HCT116 (cell line): ENCODE measurements at regions not wholly inside any gene's neighbourhood (a gene's known extent, or its start where the extent isn't known, plus 50 kb on each side); places are given as distances from the start of the nearest gene placed in this dataset.

Experiments used
- ATAC-seq: fragments of 200-7000 bp; cut with Tn5 transposase; 2 replicates; pipeline ENCODE4 v1.9.1; 2020; ENCODE audit warnings: mild to moderate bottlenecking, moderate library complexity
- BruUV-seq: library from RNA; stranded (reverse); fragments of 400-500 nt; replicated peaks from 2 replicates; lab custom pipeline; 2021; lab: Mats Ljungman, UMichigan
- CTCF ChIA-PET: fragments of 300-600 bp; sonication (Branson Sonifier 250); formaldehyde crosslinking; loops from one replicate; lab custom pipeline; 2021; ENCODE audit warnings: antibody characterized with exemption; lab: Charles Lee
- POLR2A ChIA-PET: fragments of 300-600, 350-600 bp; sonication (Branson Sonifier 250); formaldehyde crosslinking; loops from one replicate; lab custom pipeline; 2021; ENCODE audit warnings: antibody characterized with exemption; lab: Charles Lee
- RAD21 ChIA-PET, 2 experiments: fragments of 300-600 bp; sonication (Branson Sonifier 250); formaldehyde crosslinking; loops; one replicate each; lab custom pipeline; 2023; ENCODE audit warnings: low total read pairs in 2 of 2; ENCODE audit not compliant: uncharacterized antibody in 2 of 2, unreplicated experiment in 2 of 2, low non-redundant PET in 1 of 2; lab: Charles Lee
- DNase-seq: peaks from one replicate; pipeline ENCODE4 v3.0.0-alpha.2; 2010; ENCODE audit warnings: low read depth, low spot score
- H2AFZ ChIP-seq: fragments of 200-600 bp; shearing (Covaris generic), sonication (generic); 2 replicates; pipeline ENCODE4 v1.6.1; 2017; ENCODE audit warnings: low read depth, mixed run types, mixed read lengths, antibody characterized with exemption, low read length; ENCODE audit not compliant: poor library complexity, severe bottlenecking
- H3K27ac ChIP-seq: 2 replicates; pipeline ENCODE4 v1.5.1; 2012; ENCODE audit warnings: low read depth, low read length
- H3K27me3 ChIP-seq: fragments of 200-600 bp; sonication (generic); 2 replicates; pipeline ENCODE4 v1.6.1; 2016; ENCODE audit warnings: mixed run types, low read length, mixed read lengths; ENCODE audit not compliant: insufficient read depth
- H3K36me3 ChIP-seq, 2 experiments: fragments of 200-500 bp in 1 of 2; fragments of 200-600 bp in 1 of 2; sonication (Bioruptor generic) in 1 of 2; sonication (generic) in 1 of 2; 2 replicates each; pipeline versions ENCODE4 v1.5.1 to v1.6.1; 2014 to 2016; ENCODE audit warnings: low read length in 2 of 2, inconsistent platforms in 1 of 2, mixed read lengths in 1 of 2, mixed run types in 1 of 2; ENCODE audit not compliant: insufficient read depth in 2 of 2, control insufficient read depth in 1 of 2
- H3K4me1 ChIP-seq, 2 experiments: fragments of 200-600 bp in 1 of 2; sonication (generic) in 1 of 2; 2 replicates each; pipeline versions ENCODE4 v1.5.1 to v1.6.1; 2012 to 2017; ENCODE audit warnings: low read length in 2 of 2, inconsistent platforms in 1 of 2, mild to moderate bottlenecking in 1 of 2, mixed read lengths in 1 of 2, mixed run types in 1 of 2, moderate library complexity in 1 of 2; ENCODE audit not compliant: insufficient read depth in 2 of 2, control insufficient read depth in 1 of 2
- H3K4me2 ChIP-seq: fragments of 200-600 bp; sonication (generic); 2 replicates; pipeline ENCODE4 v1.6.1; 2017; ENCODE audit warnings: mixed run types, low read length, mixed read lengths
- H3K4me3 ChIP-seq, 2 experiments: fragments of 200-600 bp in 1 of 2; sonication (generic) in 1 of 2; replicated peaks in 1 of 2; 2 replicates each; pipeline ENCODE4 v1.5.1; 2011 to 2016; ENCODE audit warnings: low read length in 2 of 2, control low read depth in 1 of 2, low read depth in 1 of 2, mild to moderate bottlenecking in 1 of 2, mixed read lengths in 1 of 2, mixed run types in 1 of 2
- H3K79me2 ChIP-seq: fragments of 200-600 bp; sonication (generic); 2 replicates; pipeline ENCODE4 v1.6.1; 2017; ENCODE audit warnings: mild to moderate bottlenecking, mixed run types, low read length, moderate library complexity, mixed read lengths; ENCODE audit not compliant: insufficient read depth
- H3K9ac ChIP-seq: fragments of 200-600 bp; sonication (generic); 2 replicates; pipeline ENCODE4 v1.6.1; 2016; ENCODE audit warnings: low read length, mixed read lengths
- H3K9me2 ChIP-seq: fragments of 200-600 bp; sonication (generic), shearing (Covaris generic); 2 replicates; pipeline ENCODE4 v1.6.1; 2017; ENCODE audit warnings: mixed run types, mild to moderate bottlenecking, moderate library complexity; ENCODE audit not compliant: insufficient read depth
- H3K9me3 ChIP-seq, 2 experiments: fragments of 200-500 bp in 1 of 2; fragments of 200-600 bp in 1 of 2; sonication (Bioruptor generic) in 1 of 2; sonication (generic) in 1 of 2; 2 replicates each; pipeline ENCODE4 v1.6.1; 2014 to 2017; ENCODE audit warnings: low read length in 2 of 2, mixed read lengths in 2 of 2, inconsistent platforms in 1 of 2, low read depth in 1 of 2, mild to moderate bottlenecking in 1 of 2, mixed run types in 1 of 2, moderate library complexity in 1 of 2; ENCODE audit not compliant: control insufficient read depth in 1 of 2, insufficient read depth in 1 of 2
- H4K20me1 ChIP-seq: fragments of 200-600 bp; sonication (generic), shearing (Covaris generic); 2 replicates; pipeline ENCODE4 v1.6.1; 2017; ENCODE audit warnings: mixed run types, mild to moderate bottlenecking, moderate library complexity; ENCODE audit not compliant: insufficient read depth
- CBX3 ChIP-seq: IDR thresholded peaks from 2 replicates; pipeline ENCODE4 v1.6.1; 2012; ENCODE audit warnings: low read depth
- CEBPB ChIP-seq: IDR thresholded peaks from 2 replicates; pipeline ENCODE4 v1.6.1; 2012; ENCODE audit warnings: low read depth
- CTCF ChIP-seq, 3 experiments: fragments of 200-600 bp in 1 of 3; sonication (generic) in 1 of 3; IDR thresholded peaks in 2 of 3; conservative IDR thresholded peaks in 1 of 3; 2 replicates each; pipeline ENCODE4 v1.5.1; 2012 to 2017; ENCODE audit warnings: low read depth in 2 of 3, low read length in 2 of 3, antibody characterized with exemption in 1 of 3, borderline replicate concordance in 1 of 3, control low read depth in 1 of 3, mild to moderate bottlenecking in 1 of 3, mixed read lengths in 1 of 3, mixed run types in 1 of 3, moderate library complexity in 1 of 3; ENCODE audit not compliant: insufficient read depth in 1 of 3
- MAX ChIP-seq: IDR thresholded peaks from 2 replicates; pipeline ENCODE4 v1.6.1; 2012
- REST ChIP-seq: IDR thresholded peaks from 2 replicates; pipeline ENCODE4 v1.6.1; 2012; ENCODE audit warnings: low read depth
- YY1 ChIP-seq: IDR thresholded peaks from 2 replicates; pipeline ENCODE4 v1.6.1; 2011; ENCODE audit warnings: low read length, low read depth, moderate library complexity, mild to moderate bottlenecking; ENCODE audit not compliant: insufficient replicate concordance; ENCODE audit errors: extremely low read depth
- ZFX ChIP-seq: fragments of 450-650 bp; IDR thresholded peaks from 2 replicates; pipeline ENCODE4 v1.6.1; 2017
- intact Hi-C: fragments of 100-400 bp; cut with micrococcal nuclease; formaldehyde crosslinking; loops from 2 replicates; pipeline ENCODE4 v1.10.0; 2022

GRCh38 chr20:51329845-51330244 is 212.7 kb downstream of the NFATC2 start:
- TF ChIP-seq CEBPB (no peak), CBX3 (no peak), CTCF (IDR thresholded peaks at IDR 0.05 in 2 of 3, conservative IDR thresholded peaks at IDR 0.05 in 1 of 3; ENCODE audit: borderline replicate concordance in 1 of 3, insufficient read depth in 1 of 3, low read depth in 2 of 3, low read length in 2 of 3) (no peak), ZFX (no peak)
- ATAC-seq (no peak), DNase-seq (no peak)
- ChIA-PET POLR2A (no interaction called here), CTCF (no interaction called here), RAD21 (no interaction called here)
- H4K20me1 ChIP-seq = no peaks in the 10 kb centered on the region
- H3K36me3 ChIP-seq = no peaks in the 10 kb centered on the region
- no peak overlapping the region for H3K4me3 ChIP-seq
- peaks cover 0 to 8% of the 10 kb centered on the region in 2 experiments; a peak in 1 of 4 replicates for H3K9me3 ChIP-seq
- no peaks in the 10 kb centered on the region for H3K27me3 ChIP-seq
- no peak overlapping the region for H3K4me2 ChIP-seq
- H3K9ac ChIP-seq = no peak overlapping the region
- no peaks in the 10 kb centered on the region for H3K79me2 ChIP-seq
- H2AFZ ChIP-seq = no peak overlapping the region
- no TSS peak for BruUV-seq
- H3K4me1 ChIP-seq = no peaks in the 10 kb centered on the region
- intact Hi-C loops = no loop called here
- H3K27ac ChIP-seq = no peak overlapping the region
- no peaks in the 10 kb centered on the region for H3K9me2 ChIP-seq

- Histone ChIP-seq H3K79me2 (no peaks in the 10 kb centered on the region), H2AFZ (no peak overlapping the region), H3K27me3 (no peaks in the 10 kb centered on the region), H3K9me3 (peaks cover 0 to 8% of the 10 kb centered on the region in 2 experiments; a peak in 1 of 4 replicates), H3K9me2 (no peaks in the 10 kb centered on the region), H3K36me3 (no peaks in the 10 kb centered on the region), H3K4me1 (no peaks in the 10 kb centered on the region), H3K4me3 (no peak overlapping the region), H3K4me2 (no peak overlapping the region), H3K27ac (no peak overlapping the region), H3K9ac (no peak overlapping the region), H4K20me1 (no peaks in the 10 kb centered on the region)
- BruUV-seq = no TSS peak
- ChIA-PET RAD21 (no interaction called here), CTCF (interaction anchor here (6.5 kb wide), 1 partner anchor 340 kb away, joined by 56 read pairs; no protein-coding TSS in a partner anchor), POLR2A (no interaction called here)
- ATAC-seq (no peak), DNase-seq (no peak)
- intact Hi-C loops = no loop called here
- TF ChIP-seq CTCF (IDR thresholded peaks at IDR 0.05 in 2 of 3, conservative IDR thresholded peaks at IDR 0.05 in 1 of 3; ENCODE audit: borderline replicate concordance in 1 of 3, insufficient read depth in 1 of 3, low read depth in 2 of 3, low read length in 2 of 3) (no peak), REST (no peak), MAX (no peak), YY1 (no peak)
Measured at GRCh38 chr20:51327251-51327841, 215.2 kb downstream of the NFATC2 start.
